ENCODE measurements at regions not wholly inside any gene's neighbourhood (a gene's known extent, or its start where the extent isn't known, plus 50 kb on each side); places are given as distances from the start of the nearest gene placed in this dataset.

DNA sequence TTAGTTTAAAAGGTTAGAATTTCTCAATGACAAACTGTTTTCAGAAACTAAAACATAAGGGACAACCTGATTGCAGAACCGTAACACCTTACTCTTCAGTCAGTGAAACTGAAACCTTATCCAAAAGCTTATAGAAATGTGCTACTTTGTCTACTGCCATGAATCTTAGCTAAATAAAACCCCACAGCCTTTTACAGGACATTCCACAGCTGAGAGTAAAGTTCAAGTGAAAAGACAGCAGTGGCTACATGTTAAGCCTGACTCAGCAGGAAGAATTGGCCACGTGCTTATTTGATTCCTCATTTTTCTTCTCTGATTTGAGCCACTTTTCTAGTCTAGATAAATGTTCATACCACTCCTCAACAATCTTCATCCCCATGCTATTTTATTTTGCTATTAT, 278.7 kb upstream of the ISL1 start:
- ATAC-seq (no peak), DNase-seq (no peak)
- Histone ChIP-seq H3K9me3 (no peaks in the 10 kb centered on the region), H3K4me3 (no peak overlapping the region), H3K27ac (no peak overlapping the region), H3K27me3 (no peaks in the 10 kb centered on the region), H3K4me1 (no peaks in the 10 kb centered on the region), H3K36me3 (no peaks in the 10 kb centered on the region)
- TF ChIP-seq, protein P1, sequence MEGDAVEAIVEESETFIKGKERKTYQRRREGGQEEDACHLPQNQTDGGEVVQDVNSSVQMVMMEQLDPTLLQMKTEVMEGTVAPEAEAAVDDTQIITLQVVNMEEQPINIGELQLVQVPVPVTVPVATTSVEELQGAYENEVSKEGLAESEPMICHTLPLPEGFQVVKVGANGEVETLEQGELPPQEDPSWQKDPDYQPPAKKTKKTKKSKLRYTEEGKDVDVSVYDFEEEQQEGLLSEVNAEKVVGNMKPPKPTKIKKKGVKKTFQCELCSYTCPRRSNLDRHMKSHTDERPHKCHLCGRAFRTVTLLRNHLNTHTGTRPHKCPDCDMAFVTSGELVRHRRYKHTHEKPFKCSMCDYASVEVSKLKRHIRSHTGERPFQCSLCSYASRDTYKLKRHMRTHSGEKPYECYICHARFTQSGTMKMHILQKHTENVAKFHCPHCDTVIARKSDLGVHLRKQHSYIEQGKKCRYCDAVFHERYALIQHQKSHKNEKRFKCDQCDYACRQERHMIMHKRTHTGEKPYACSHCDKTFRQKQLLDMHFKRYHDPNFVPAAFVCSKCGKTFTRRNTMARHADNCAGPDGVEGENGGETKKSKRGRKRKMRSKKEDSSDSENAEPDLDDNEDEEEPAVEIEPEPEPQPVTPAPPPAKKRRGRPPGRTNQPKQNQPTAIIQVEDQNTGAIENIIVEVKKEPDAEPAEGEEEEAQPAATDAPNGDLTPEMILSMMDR (IDR thresholded peaks at IDR 0.05): no peak
- TF ChIP-seq POLR2A (IDR thresholded peaks at IDR 0.05): no peak
- WGBS, 4 donors: 69 to 81% (median 78%) methylated on average over 2 of the region's 2 CpGs
- intact Hi-C loops (cut with DNase I): no loop called here

DNA sequence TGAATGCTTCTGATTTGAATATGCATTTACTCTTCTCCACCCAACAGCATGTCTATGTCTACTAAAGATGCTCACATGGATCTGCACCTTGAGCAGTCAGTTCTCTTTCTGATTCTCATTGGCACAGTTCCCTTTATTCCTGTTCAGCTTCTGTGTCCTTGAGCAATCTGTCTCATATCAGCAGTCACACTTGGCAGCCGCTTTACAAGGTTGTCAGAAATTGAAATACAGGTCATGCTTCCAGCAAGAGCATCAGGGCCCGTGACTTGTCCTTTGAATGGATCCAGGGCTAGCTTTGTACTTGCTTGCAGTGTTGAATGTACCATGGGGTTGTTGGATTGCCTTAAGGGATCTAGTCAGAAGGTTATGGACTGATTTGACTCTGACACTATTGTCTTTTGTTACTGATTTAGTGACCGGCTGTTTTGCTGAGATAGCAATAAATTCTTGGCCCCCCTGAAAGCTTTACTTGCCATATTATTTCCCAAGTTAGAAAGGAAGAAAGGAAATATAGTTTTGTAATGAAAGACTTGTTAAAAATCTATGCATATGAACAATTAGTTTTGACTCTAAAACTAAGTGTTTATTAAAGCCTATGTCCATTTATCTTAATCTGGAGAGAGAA, 273.4 kb upstream of the ISL1 start:
- no peaks in the 10 kb centered on the region for H3K27me3 ChIP-seq
- intact Hi-C loops (cut with DNase I): no loop called here
- no peak overlapping the region for H3K27ac ChIP-seq
- no peak for TF ChIP-seq POLR2A (IDR thresholded peaks at IDR 0.05)
- TF ChIP-seq, protein P1 (IDR thresholded peaks at IDR 0.05): no peak
- DNase-seq (no peak), ATAC-seq (no peak)
- no peaks in the 10 kb centered on the region for H3K9me3 ChIP-seq
- H3K36me3 ChIP-seq: no peaks in the 10 kb centered on the region
- 34 to 46% (median 39%) methylated on average over 3 of the region's 3 CpGs for WGBS, 4 donors
- no peak overlapping the region for H3K4me3 ChIP-seq
- no peaks in the 10 kb centered on the region for H3K4me1 ChIP-seq

DNA sequence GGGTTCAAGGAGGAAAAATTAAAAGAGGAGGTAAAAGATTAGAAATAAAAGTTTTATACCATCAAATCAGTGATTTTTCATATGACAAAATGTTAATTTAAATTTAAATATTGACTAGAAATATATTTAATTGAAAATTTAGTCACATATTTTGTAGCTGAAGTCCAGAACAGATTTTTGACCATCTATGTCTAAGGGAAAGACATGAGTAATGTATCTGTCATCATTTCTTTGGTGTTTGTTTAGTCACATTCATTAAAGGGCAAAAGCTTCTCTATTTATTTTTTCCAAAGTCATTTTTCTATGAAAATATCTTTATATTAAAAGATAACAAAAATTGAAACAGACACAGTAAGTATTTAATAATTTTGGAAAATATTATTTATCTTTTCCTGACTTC, 252.0 kb upstream of the ISL1 start:
- Histone ChIP-seq H3K27me3 (no peaks in the 10 kb centered on the region), H3K36me3 (no peaks in the 10 kb centered on the region), H3K9me3 (no peaks in the 10 kb centered on the region), H3K27ac (no peak overlapping the region), H3K4me3 (no peak overlapping the region), H3K4me1 (no peaks in the 10 kb centered on the region)
- TF ChIP-seq, protein P1 (IDR thresholded peaks at IDR 0.05): no peak
- no peak for TF ChIP-seq POLR2A (IDR thresholded peaks at IDR 0.05)
- DNase-seq (no peak), ATAC-seq (no peak)
- intact Hi-C loops (cut with DNase I): no loop called here

DNA sequence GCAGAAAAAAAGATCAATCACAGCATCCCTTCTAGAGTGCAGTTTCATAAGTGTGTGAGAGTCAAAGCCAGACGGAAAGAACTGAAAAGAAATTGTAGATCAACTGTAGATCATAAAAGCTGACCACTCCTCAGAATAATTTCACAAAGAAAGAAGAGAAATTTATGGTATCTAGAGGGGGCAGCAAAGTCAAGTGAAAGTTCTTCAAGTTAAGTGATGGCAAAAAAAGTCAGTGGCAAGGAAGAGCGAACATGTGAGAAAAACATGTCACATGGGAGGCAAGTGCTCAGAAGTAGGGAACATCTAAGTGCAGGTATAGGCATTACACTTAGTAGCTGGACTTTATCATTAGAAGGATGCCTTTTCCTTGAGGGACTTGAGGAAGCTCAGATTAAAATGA, 245.1 kb upstream of the ISL1 start:
- Histone ChIP-seq H3K36me3 (no peaks in the 10 kb centered on the region), H3K27ac (no peak overlapping the region), H3K27me3 (no peaks in the 10 kb centered on the region), H3K9me3 (peaks cover 0 to 2% (median 0%) of the 10 kb centered on the region in 12 donors), H3K4me3 (no peak overlapping the region), H3K4me1 (no peaks in the 10 kb centered on the region)
- WGBS, 4 donors: 66 to 73% (median 69%) methylated on average over 2 of the region's 2 CpGs
- ATAC-seq (no peak), DNase-seq (no peak)
- intact Hi-C loops (cut with DNase I): no loop called here
- TF ChIP-seq, protein P1 (IDR thresholded peaks at IDR 0.05): no peak
- no peak for TF ChIP-seq POLR2A (IDR thresholded peaks at IDR 0.05)
